Liver (tissue), 8 donors: ENCODE measurements at regions not wholly inside any gene's neighbourhood (a gene's known extent, or its start where the extent isn't known, plus 50 kb on each side); places are given as distances from the start of the nearest gene placed in this dataset.
"Not testable (repeated sequence)": the region's sequence is repeated elsewhere in the genome, so short reads cannot be mapped to it uniquely, and the experiment has no call there.

Source experiments
- DNase-seq: peaks from one replicate; pipeline ENCODE4 v3.0.0-alpha.2; 2017; ENCODE audit warnings: low spot score
- H3K27ac ChIP-seq, 2 donors: one replicate each; pipeline ENCODE4 v1.7.0; 2013; ENCODE audit warnings: inconsistent platforms in 2 of 2, low read length in 2 of 2, control low read depth in 1 of 2, low read depth in 1 of 2, mild to moderate bottlenecking in 1 of 2
- H3K27me3 ChIP-seq, 4 donors: one replicate each; pipeline versions ENCODE4 v1.6.1 to v1.7.0; 2013; ENCODE audit warnings: low read length in 3 of 4, inconsistent platforms in 1 of 4, mild to moderate bottlenecking in 1 of 4, moderate library complexity in 1 of 4; ENCODE audit not compliant: control insufficient read depth in 4 of 4, insufficient read depth in 4 of 4
- H3K36me3 ChIP-seq, 4 donors: one replicate each; pipeline versions ENCODE4 v1.6.1 to v1.7.0; 2013; ENCODE audit warnings: low read length in 3 of 4, mild to moderate bottlenecking in 3 of 4, low read depth in 1 of 4, moderate library complexity in 1 of 4; ENCODE audit not compliant: control insufficient read depth in 4 of 4, insufficient read depth in 3 of 4
- H3K4me1 ChIP-seq, 4 donors: one replicate each; pipeline versions ENCODE4 v1.6.1 to v1.7.0; 2013; ENCODE audit warnings: low read length in 3 of 4, mild to moderate bottlenecking in 3 of 4, moderate library complexity in 1 of 4; ENCODE audit not compliant: control insufficient read depth in 4 of 4, insufficient read depth in 4 of 4
- H3K4me3 ChIP-seq, 3 donors: one replicate each; pipeline versions ENCODE4 v1.6.1 to v1.7.0; 2013; ENCODE audit warnings: low read length in 3 of 3, control low read depth in 1 of 3, low read depth in 1 of 3, mild to moderate bottlenecking in 1 of 3
- H3K9ac ChIP-seq, 2 donors: one replicate each; pipeline ENCODE4 v1.7.0; 2013; ENCODE audit warnings: low read length in 2 of 2, mild to moderate bottlenecking in 2 of 2, moderate library complexity in 2 of 2, control low read depth in 1 of 2, low read depth in 1 of 2
- H3K9me3 ChIP-seq, 4 donors: one replicate each; pipeline versions ENCODE4 v1.6.1 to v1.7.0; 2013; ENCODE audit warnings: low read length in 3 of 4; ENCODE audit not compliant: control insufficient read depth in 4 of 4
- EGR1 ChIP-seq, 2 donors: IDR thresholded peaks; 2 replicates each; pipeline ENCODE4 v1.6.1; 2016 to 2018; ENCODE audit warnings: antibody characterized with exemption in 2 of 2, low read depth in 2 of 2
- FOXA1 ChIP-seq: IDR thresholded peaks from 2 replicates; pipeline ENCODE4 v1.6.1; 2016; ENCODE audit warnings: antibody characterized with exemption
- FOXA2 ChIP-seq: IDR thresholded peaks from 2 replicates; pipeline ENCODE4 v1.6.1; 2016; ENCODE audit warnings: antibody characterized with exemption
- GABPA ChIP-seq, 2 donors: IDR thresholded peaks in 1 of 2; conservative IDR thresholded peaks in 1 of 2; 2 replicates each; pipeline ENCODE4 v1.6.1; 2016; ENCODE audit warnings: antibody characterized with exemption in 2 of 2, mild to moderate bottlenecking in 1 of 2, moderate library complexity in 1 of 2
- HNF4A ChIP-seq, 2 donors: conservative IDR thresholded peaks; 2 replicates each; pipeline ENCODE4 v1.6.1; 2016; ENCODE audit warnings: antibody characterized with exemption in 2 of 2, mild to moderate bottlenecking in 2 of 2
- HNF4G ChIP-seq: IDR thresholded peaks from 2 replicates; pipeline ENCODE4 v1.6.1; 2016; ENCODE audit warnings: antibody characterized with exemption
- JUND ChIP-seq, 2 donors: IDR thresholded peaks; 2 replicates each; pipeline ENCODE4 v1.6.1; 2016; ENCODE audit warnings: antibody characterized with exemption in 2 of 2
- NR2F2 ChIP-seq: IDR thresholded peaks from 2 replicates; pipeline ENCODE4 v1.6.1; 2016; ENCODE audit warnings: antibody characterized with exemption
- RAD21 ChIP-seq, 2 donors: IDR thresholded peaks; 2 replicates each; pipeline ENCODE4 v1.6.1; 2016; ENCODE audit warnings: antibody characterized with exemption in 2 of 2, mild to moderate bottlenecking in 2 of 2
- RXRA ChIP-seq, 2 donors: IDR thresholded peaks; 2 replicates each; pipeline ENCODE4 v1.6.1; 2017 to 2018; ENCODE audit warnings: antibody characterized with exemption in 2 of 2, mild to moderate bottlenecking in 1 of 2
- TAF1 ChIP-seq: conservative IDR thresholded peaks from 2 replicates; pipeline ENCODE4 v1.6.1; 2016; ENCODE audit warnings: antibody characterized with exemption, mild to moderate bottlenecking
- YY1 ChIP-seq: IDR thresholded peaks from 2 replicates; pipeline ENCODE4 v1.6.1; 2016; ENCODE audit warnings: antibody characterized with exemption, mild to moderate bottlenecking
- WGBS: extraction: QIAGEN DNeasy Blood & Tissue Kit; methylation state at CpG from one replicate; pipeline ENCODE4 v1.1.7; 2013; 5-methylcytosine and 5-hydroxymethylcytosine counted together
- TF ChIP-seq, protein P1 (sequence below): IDR thresholded peaks from 2 replicates; pipeline ENCODE4 v1.6.1; 2016; ENCODE audit warnings: antibody characterized with exemption
- TF ChIP-seq, protein P2 (sequence below): IDR thresholded peaks from 2 replicates; pipeline ENCODE4 v1.6.1; 2016; ENCODE audit warnings: antibody characterized with exemption
- TF ChIP-seq, protein P3 (sequence below): IDR thresholded peaks from 2 replicates; pipeline ENCODE4 v1.6.1; 2016; ENCODE audit warnings: antibody characterized with exemption
- TF ChIP-seq, protein P4 (sequence below): fragments of 150-350 bp; IDR thresholded peaks from 2 replicates; pipeline ENCODE4 v1.5.1; 2017; ENCODE audit warnings: improper control_type of control experiment, low read depth, low read length; ENCODE audit not compliant: missing input control
- donor health status: healthy.
- donor health status: healthy.
- donor health status: healthy.
- donor health status: healthy.
- donor health status: healthy.

GRCh38 chr5:19141937-19142524 lies 846.0 kb downstream of the CDH18 start:
- not testable (repeated sequence) for H3K36me3 ChIP-seq, DNase-seq, H3K4me1 ChIP-seq, H3K4me3 ChIP-seq, H3K27ac ChIP-seq, H3K9ac ChIP-seq, H3K9me3 ChIP-seq, H3K27me3 ChIP-seq
- 89% methylated on average over 20 of the region's 20 CpGs for WGBS

DNA sequence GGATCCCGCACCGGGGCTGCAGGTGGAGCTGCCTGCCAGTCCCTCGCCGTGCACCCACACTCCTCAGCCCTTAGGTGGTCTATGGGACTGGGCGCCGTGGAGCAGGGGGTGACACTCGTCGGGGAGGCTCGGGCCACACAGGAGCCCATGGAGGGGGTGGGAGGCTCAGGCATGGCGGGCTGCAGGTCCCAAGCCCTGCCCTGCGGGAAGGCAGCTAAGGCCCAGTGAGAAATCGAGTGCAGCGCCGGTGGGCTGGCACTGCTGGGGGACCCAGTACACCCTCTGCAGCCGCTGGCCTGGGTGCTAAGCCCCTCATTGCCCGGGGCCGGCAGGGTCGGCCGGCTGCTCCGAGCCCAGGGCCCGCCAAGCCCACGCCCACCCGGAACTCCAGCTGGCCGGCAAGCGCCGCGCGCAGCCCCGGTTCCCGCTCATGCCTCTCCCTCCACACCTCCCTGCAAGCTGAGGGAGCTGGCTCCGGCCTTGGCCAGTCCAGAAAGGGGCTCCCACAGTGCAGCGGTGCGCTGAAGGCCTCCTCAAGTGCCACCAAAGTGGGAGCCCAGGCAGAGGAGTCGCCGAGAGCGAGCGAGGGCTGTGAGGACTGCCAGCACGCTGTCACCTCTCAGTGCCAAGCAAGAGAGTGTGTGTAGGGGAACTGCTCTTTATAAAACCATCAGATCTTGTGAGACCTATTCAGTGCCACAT lies 845.1 kb downstream of the CDH18 start:
- H3K4me3 ChIP-seq, H3K4me1 ChIP-seq, H3K27me3 ChIP-seq, H3K9ac ChIP-seq, DNase-seq, H3K9me3 ChIP-seq, H3K36me3 ChIP-seq, H3K27ac ChIP-seq: not testable (repeated sequence)
- WGBS = 87% methylated on average over 38 of the region's 38 CpGs

- Histone ChIP-seq H3K36me3 (no peaks in the 10 kb centered on the region), H3K9me3 (no peaks in the 10 kb centered on the region), H3K9ac (no peak overlapping the region), H3K27ac (no peak overlapping the region), H3K27me3 (no peaks in the 10 kb centered on the region), H3K4me1 (no peaks in the 10 kb centered on the region), H3K4me3 (no peak overlapping the region)
- TF ChIP-seq JUND (IDR thresholded peaks at IDR 0.05) = no peak
- no peak for TF ChIP-seq EGR1 (IDR thresholded peaks at IDR 0.05; ENCODE audit: low read depth in 2 of 2)
- no peak for TF ChIP-seq NR2F2
- no peak for TF ChIP-seq RXRA (IDR thresholded peaks at IDR 0.05)
- TF ChIP-seq, protein P1, sequence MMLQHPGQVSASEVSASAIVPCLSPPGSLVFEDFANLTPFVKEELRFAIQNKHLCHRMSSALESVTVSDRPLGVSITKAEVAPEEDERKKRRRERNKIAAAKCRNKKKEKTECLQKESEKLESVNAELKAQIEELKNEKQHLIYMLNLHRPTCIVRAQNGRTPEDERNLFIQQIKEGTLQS = no peak
- no peak for TF ChIP-seq GABPA (IDR thresholded peaks at IDR 0.05 in 1 of 2, conservative IDR thresholded peaks at IDR 0.05 in 1 of 2)
- TF ChIP-seq YY1 = no peak
- no peak for TF ChIP-seq FOXA1
- TF ChIP-seq, protein P2, sequence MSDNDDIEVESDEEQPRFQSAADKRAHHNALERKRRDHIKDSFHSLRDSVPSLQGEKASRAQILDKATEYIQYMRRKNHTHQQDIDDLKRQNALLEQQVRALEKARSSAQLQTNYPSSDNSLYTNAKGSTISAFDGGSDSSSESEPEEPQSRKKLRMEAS = no peak
- TF ChIP-seq, protein P3, sequence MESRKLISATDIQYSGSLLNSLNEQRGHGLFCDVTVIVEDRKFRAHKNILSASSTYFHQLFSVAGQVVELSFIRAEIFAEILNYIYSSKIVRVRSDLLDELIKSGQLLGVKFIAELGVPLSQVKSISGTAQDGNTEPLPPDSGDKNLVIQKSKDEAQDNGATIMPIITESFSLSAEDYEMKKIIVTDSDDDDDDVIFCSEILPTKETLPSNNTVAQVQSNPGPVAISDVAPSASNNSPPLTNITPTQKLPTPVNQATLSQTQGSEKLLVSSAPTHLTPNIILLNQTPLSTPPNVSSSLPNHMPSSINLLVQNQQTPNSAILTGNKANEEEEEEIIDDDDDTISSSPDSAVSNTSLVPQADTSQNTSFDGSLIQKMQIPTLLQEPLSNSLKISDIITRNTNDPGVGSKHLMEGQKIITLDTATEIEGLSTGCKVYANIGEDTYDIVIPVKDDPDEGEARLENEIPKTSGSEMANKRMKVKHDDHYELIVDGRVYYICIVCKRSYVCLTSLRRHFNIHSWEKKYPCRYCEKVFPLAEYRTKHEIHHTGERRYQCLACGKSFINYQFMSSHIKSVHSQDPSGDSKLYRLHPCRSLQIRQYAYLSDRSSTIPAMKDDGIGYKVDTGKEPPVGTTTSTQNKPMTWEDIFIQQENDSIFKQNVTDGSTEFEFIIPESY = no peak
- no peak for TF ChIP-seq TAF1
- TF ChIP-seq RAD21 (IDR thresholded peaks at IDR 0.05) = no peak
- no peak for TF ChIP-seq FOXA2
- TF ChIP-seq HNF4A (conservative IDR thresholded peaks at IDR 0.05) = no peak
- no peak for TF ChIP-seq HNF4G
- TF ChIP-seq, protein P4, sequence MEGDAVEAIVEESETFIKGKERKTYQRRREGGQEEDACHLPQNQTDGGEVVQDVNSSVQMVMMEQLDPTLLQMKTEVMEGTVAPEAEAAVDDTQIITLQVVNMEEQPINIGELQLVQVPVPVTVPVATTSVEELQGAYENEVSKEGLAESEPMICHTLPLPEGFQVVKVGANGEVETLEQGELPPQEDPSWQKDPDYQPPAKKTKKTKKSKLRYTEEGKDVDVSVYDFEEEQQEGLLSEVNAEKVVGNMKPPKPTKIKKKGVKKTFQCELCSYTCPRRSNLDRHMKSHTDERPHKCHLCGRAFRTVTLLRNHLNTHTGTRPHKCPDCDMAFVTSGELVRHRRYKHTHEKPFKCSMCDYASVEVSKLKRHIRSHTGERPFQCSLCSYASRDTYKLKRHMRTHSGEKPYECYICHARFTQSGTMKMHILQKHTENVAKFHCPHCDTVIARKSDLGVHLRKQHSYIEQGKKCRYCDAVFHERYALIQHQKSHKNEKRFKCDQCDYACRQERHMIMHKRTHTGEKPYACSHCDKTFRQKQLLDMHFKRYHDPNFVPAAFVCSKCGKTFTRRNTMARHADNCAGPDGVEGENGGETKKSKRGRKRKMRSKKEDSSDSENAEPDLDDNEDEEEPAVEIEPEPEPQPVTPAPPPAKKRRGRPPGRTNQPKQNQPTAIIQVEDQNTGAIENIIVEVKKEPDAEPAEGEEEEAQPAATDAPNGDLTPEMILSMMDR = no peak
- DNase-seq = no peak
- WGBS = 47% methylated on average over 4 of the region's 4 CpGs
These were observed 844.1 kb downstream of the CDH18 start for GRCh38 chr5:19143935-19144334.
